ENCODE measurements at regions not wholly inside any gene's neighbourhood (a gene's known extent, or its start where the extent isn't known, plus 50 kb on each side); places are given as distances from the start of the nearest gene placed in this dataset.
A peak's percentile ranks its signal among the peaks of the same experiment; 100 is the strongest.

- intact Hi-C loops (cut with DNase I) = no loop called here
- no peak for ATAC-seq
Measured at GRCh38 chr13:47832458-47832972, 168.6 kb downstream of the SUCLA2 start.

GRCh38 chr13:47831265-47831664, 169.8 kb downstream of the SUCLA2 start:
- intact Hi-C loops (cut with DNase I) = no loop called here
- no peak for ATAC-seq
- no peak for DNase-seq (ENCODE audit: missing footprints)

More at GRCh38 chr13:47832458-47832972, 168.6 kb downstream of the SUCLA2 start:
- no peak for DNase-seq (ENCODE audit: missing footprints)

GRCh38 chr13:47829690-47830089, 171.4 kb downstream of the SUCLA2 start:
- intact Hi-C loops (cut with DNase I) = no loop called here

GRCh38 chr13:47826471-47826870, 174.6 kb downstream of the SUCLA2 start:
- no peak for DNase-seq (ENCODE audit: missing footprints)

More at GRCh38 chr13:47829690-47830089, 171.4 kb downstream of the SUCLA2 start:
- ATAC-seq (no peak), DNase-seq (ENCODE audit: missing footprints) (no peak)

GRCh38 chr13:47822036-47822435, 179.0 kb downstream of the SUCLA2 start:
- DNase-seq (ENCODE audit: missing footprints) = no peak
- ATAC-seq = no peak
- intact Hi-C loops (cut with DNase I) = no loop called here

More at GRCh38 chr13:47826471-47826870, 174.6 kb downstream of the SUCLA2 start:
- ATAC-seq = no peak
- intact Hi-C loops (cut with DNase I) = no loop called here

- intact Hi-C loops (cut with DNase I) = no loop called here
- no peak for DNase-seq (ENCODE audit: missing footprints)
- no peak for ATAC-seq
Measured at GRCh38 chr13:47816831-47817230, 184.2 kb downstream of the SUCLA2 start.

- intact Hi-C loops (cut with DNase I) = no loop called here
- no peak for DNase-seq (ENCODE audit: missing footprints)
- no peak for ATAC-seq
Measured at GRCh38 chr13:47813718-47814117, 187.4 kb downstream of the SUCLA2 start.

- no peak for DNase-seq (ENCODE audit: missing footprints)
- no peak for ATAC-seq
- intact Hi-C loops (cut with DNase I) = no loop called here
Measured at GRCh38 chr13:47809411-47809810, 191.7 kb downstream of the SUCLA2 start.

- no peak for ATAC-seq
- no peak for DNase-seq (ENCODE audit: missing footprints)
- intact Hi-C loops (cut with DNase I) = no loop called here
Measured at GRCh38 chr13:47803131-47803530, 197.9 kb downstream of the SUCLA2 start.

GRCh38 chr13:47801555-47801954, 199.5 kb downstream of the SUCLA2 start:
- ATAC-seq (no peak), DNase-seq (ENCODE audit: missing footprints) (no peak)
- intact Hi-C loops (cut with DNase I) = no loop called here

- DNase-seq (ENCODE audit: missing footprints) (no peak), ATAC-seq (no peak)
- intact Hi-C loops (cut with DNase I) = no loop called here
Measured at GRCh38 chr13:47800593-47800992, 200.5 kb downstream of the SUCLA2 start.

GRCh38 chr13:47798906-47799305, 202.2 kb downstream of the SUCLA2 start:
- intact Hi-C loops (cut with DNase I) = no loop called here
- ATAC-seq (no peak), DNase-seq (ENCODE audit: missing footprints) (no peak)

GRCh38 chr13:47798194-47798593, 202.9 kb downstream of the SUCLA2 start:
- DNase-seq (ENCODE audit: missing footprints) (no peak), ATAC-seq (no peak)
- intact Hi-C loops (cut with DNase I) = no loop called here

GRCh38 chr13:47796816-47797215, 204.3 kb downstream of the SUCLA2 start:
- ATAC-seq (peak; percentile 52), DNase-seq (ENCODE audit: missing footprints) (no peak)
- intact Hi-C loops (cut with DNase I) = no loop called here

GRCh38 chr13:47794963-47795362, 206.1 kb downstream of the SUCLA2 start:
- intact Hi-C loops (cut with DNase I) = no loop called here
- ATAC-seq = no peak

GRCh38 chr13:47790755-47791154, 210.3 kb downstream of the SUCLA2 start:
- intact Hi-C loops (cut with DNase I) = no loop called here
- ATAC-seq = no peak
- no peak for DNase-seq (ENCODE audit: missing footprints)

More at GRCh38 chr13:47794963-47795362, 206.1 kb downstream of the SUCLA2 start:
- DNase-seq (ENCODE audit: missing footprints) = no peak

GRCh38 chr13:47788844-47789243, 212.2 kb downstream of the SUCLA2 start:
- DNase-seq (ENCODE audit: missing footprints) = no peak
- ATAC-seq = no peak
- intact Hi-C loops (cut with DNase I) = no loop called here

- no peak for DNase-seq (ENCODE audit: missing footprints)
- intact Hi-C loops (cut with DNase I) = loop anchor here (5.0 to 10.0 kb wide), 3 partner anchors 352 to 942 kb away; no protein-coding TSS in a partner anchor
- ATAC-seq = no peak
Measured at GRCh38 chr13:47774671-47774994, 226.4 kb downstream of the SUCLA2 start.

- intact Hi-C loops (cut with DNase I) = no loop called here
- DNase-seq (ENCODE audit: missing footprints) = no peak
- ATAC-seq = no peak
Measured at GRCh38 chr13:47764817-47765216, 236.3 kb downstream of the SUCLA2 start.

- intact Hi-C loops (cut with DNase I) = no loop called here
- ATAC-seq (no peak), DNase-seq (ENCODE audit: missing footprints) (no peak)
Measured at GRCh38 chr13:47757466-47758080, 243.5 kb downstream of the SUCLA2 start.

- DNase-seq (ENCODE audit: missing footprints) (no peak), ATAC-seq (no peak)
- intact Hi-C loops (cut with DNase I) = no loop called here
Measured at GRCh38 chr13:47747901-47748300, 253.2 kb downstream of the SUCLA2 start.
